Esophagus muscularis mucosa (tissue), 4 donors: ENCODE measurements at regions not wholly inside any gene's neighbourhood (a gene's known extent, or its start where the extent isn't known, plus 50 kb on each side); places are given as distances from the start of the nearest gene placed in this dataset.
"Not testable (repeated sequence)": the region's sequence is repeated elsewhere in the genome, so short reads cannot be mapped to it uniquely, and the experiment has no call there.

Experiments used
- DNase-seq: peaks from one replicate; pipeline ENCODE4 v3.0.0-alpha.2; 2017; ENCODE audit errors: extremely low spot score
- H3K27ac ChIP-seq, 4 donors: fragments of 200-600 bp; sonication (generic); replicated peaks in 1 of 4; 1 replicate in 3 of 4; 2 replicates in 1 of 4; pipeline ENCODE4 v1.5.1; 2016 to 2019; ENCODE audit warnings: mild to moderate bottlenecking in 1 of 4
- H3K27me3 ChIP-seq, 4 donors: fragments of 200-600 bp; sonication (generic); one replicate each; pipeline versions ENCODE4 v1.5.1 to v1.6.0; 2016 to 2019
- H3K36me3 ChIP-seq, 4 donors: fragments of 200-600 bp; sonication (generic); one replicate each; pipeline ENCODE4 v1.5.1; 2016 to 2019
- H3K4me1 ChIP-seq, 4 donors: fragments of 200-600 bp; sonication (generic); one replicate each; pipeline ENCODE4 v1.5.1; 2016 to 2019
- H3K4me3 ChIP-seq, 4 donors: fragments of 200-600 bp; sonication (generic); 1 replicate in 2 of 4; 2 replicates in 2 of 4; pipeline ENCODE4 v1.5.1; 2016 to 2019; ENCODE audit warnings: mild to moderate bottlenecking in 4 of 4, moderate library complexity in 1 of 4
- H3K9me3 ChIP-seq, 4 donors: fragments of 200-600 bp; sonication (generic); 1 replicate in 3 of 4; 2 replicates in 1 of 4; pipeline ENCODE4 v1.5.1; 2016 to 2019
- CTCF ChIP-seq, 3 experiments: fragments of 200-600 bp in 2 of 3; fragments of 450-650 bp in 1 of 3; sonication (generic) in 2 of 3; IDR thresholded peaks; one replicate each; pipeline ENCODE4 v1.5.1; 2017 to 2019; ENCODE audit warnings: antibody characterized with exemption in 3 of 3, mild to moderate bottlenecking in 2 of 3, moderate library complexity in 1 of 3
- EP300 ChIP-seq: sonication (generic); formaldehyde crosslinking; IDR thresholded peaks from one replicate; pipeline ENCODE4 v1.6.1; 2017; ENCODE audit warnings: antibody characterized with exemption
- POLR2A ChIP-seq: fragments of 450-650 bp; IDR thresholded peaks from one replicate; pipeline ENCODE4 v1.6.1; 2017; ENCODE audit warnings: antibody characterized with exemption, moderate library complexity, mild to moderate bottlenecking, low read depth
- POLR2AphosphoS5 ChIP-seq, 2 donors: sonication (generic); formaldehyde crosslinking; IDR thresholded peaks; one replicate each; pipeline ENCODE4 v1.6.1; 2017; ENCODE audit warnings: antibody characterized with exemption in 2 of 2
- WGBS: methylation state at CpG from one replicate; pipeline ENCODE4 v1.1.5; 2018; 5-methylcytosine and 5-hydroxymethylcytosine counted together
- intact Hi-C: fragments of 100-400 bp; cut with DNase I; formaldehyde crosslinking; loops from one replicate; pipeline ENCODE4 v1.15.1; 2023

GRCh38 chr4:38531141-38531727 lies 132.8 kb upstream of the KLF3 start:
- H3K27me3 ChIP-seq = no peaks in the 10 kb centered on the region
- 64% methylated on average over 5 of the region's 5 CpGs for WGBS
- peaks cover 0 to 15% (median 10%) of the 10 kb centered on the region in 4 donors for H3K4me1 ChIP-seq
- H3K27ac ChIP-seq = no peak overlapping the region
- no peaks in the 10 kb centered on the region for H3K36me3 ChIP-seq
- no peak for DNase-seq
- intact Hi-C loops = no loop called here
- TF ChIP-seq POLR2A = no peak
- no peak for TF ChIP-seq POLR2AphosphoS5 (IDR thresholded peaks at IDR 0.05)
- no peak for TF ChIP-seq CTCF (IDR thresholded peaks at IDR 0.05)
- no peak for TF ChIP-seq EP300
- H3K9me3 ChIP-seq = no peaks in the 10 kb centered on the region
- H3K4me3 ChIP-seq = no peak overlapping the region

GRCh38 chr4:38532908-38533499 lies 131.0 kb upstream of the KLF3 start:
- Histone ChIP-seq H3K4me1 (peaks cover 0 to 30% (median 25%) of the 10 kb centered on the region in 4 donors), H3K4me3 (no peak overlapping the region), H3K9me3 (no peaks in the 10 kb centered on the region), H3K36me3 (no peaks in the 10 kb centered on the region), H3K27me3 (no peaks in the 10 kb centered on the region), H3K27ac (peak overlapping the region in 1 of 4 donors; percentile 38)
- no peak for TF ChIP-seq EP300
- TF ChIP-seq POLR2A = no peak
- no peak for TF ChIP-seq POLR2AphosphoS5 (IDR thresholded peaks at IDR 0.05)
- TF ChIP-seq CTCF (IDR thresholded peaks at IDR 0.05) = no peak
- intact Hi-C loops = no loop called here
- WGBS = 53% methylated on average over 6 of the region's 6 CpGs
- DNase-seq = no peak

- TF ChIP-seq POLR2AphosphoS5 (IDR thresholded peaks at IDR 0.05) (no peak), EP300 (no peak), POLR2A (no peak), CTCF (IDR thresholded peaks at IDR 0.05) (no peak)
- intact Hi-C loops = no loop called here
- Histone ChIP-seq H3K4me3 (no peak overlapping the region), H3K4me1 (peaks cover 0 to 33% (median 27%) of the 10 kb centered on the region in 4 donors), H3K36me3 (no peaks in the 10 kb centered on the region), H3K27me3 (no peaks in the 10 kb centered on the region), H3K9me3 (no peaks in the 10 kb centered on the region), H3K27ac (no peak overlapping the region)
- no peak for DNase-seq
- 62% methylated on average over 3 of the region's 3 CpGs for WGBS
Measured at GRCh38 chr4:38534344-38535045, 129.5 kb upstream of the KLF3 start.

DNA sequence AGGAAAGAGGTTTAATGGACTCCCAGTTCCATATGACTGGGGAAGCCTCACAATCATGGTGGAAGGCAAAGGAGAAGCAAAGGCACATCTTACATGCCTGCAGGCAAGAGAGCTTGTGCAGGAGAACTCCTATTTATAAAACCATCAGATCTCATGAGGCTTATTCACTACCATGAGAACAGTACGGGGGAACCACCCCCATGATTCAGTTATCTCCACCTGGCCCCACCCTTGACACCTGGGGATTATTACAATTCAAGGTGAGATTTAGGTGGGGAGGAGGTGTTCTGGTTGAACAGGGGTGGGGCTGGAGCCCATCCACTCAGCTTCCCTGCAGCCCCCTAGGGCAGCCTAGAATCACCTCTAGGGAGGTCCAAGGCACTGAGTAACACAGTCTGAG lies 128.9 kb upstream of the KLF3 start:
- H3K36me3 ChIP-seq, H3K4me3 ChIP-seq, H3K27ac ChIP-seq, H3K27me3 ChIP-seq, intact Hi-C loops, DNase-seq, H3K9me3 ChIP-seq: not testable (repeated sequence)
- H3K4me1 ChIP-seq = peaks cover 0 to 33% (median 27%) of the 10 kb centered on the region in 4 donors
- 100% methylated on average over 1 of the region's 1 CpG for WGBS

DNA sequence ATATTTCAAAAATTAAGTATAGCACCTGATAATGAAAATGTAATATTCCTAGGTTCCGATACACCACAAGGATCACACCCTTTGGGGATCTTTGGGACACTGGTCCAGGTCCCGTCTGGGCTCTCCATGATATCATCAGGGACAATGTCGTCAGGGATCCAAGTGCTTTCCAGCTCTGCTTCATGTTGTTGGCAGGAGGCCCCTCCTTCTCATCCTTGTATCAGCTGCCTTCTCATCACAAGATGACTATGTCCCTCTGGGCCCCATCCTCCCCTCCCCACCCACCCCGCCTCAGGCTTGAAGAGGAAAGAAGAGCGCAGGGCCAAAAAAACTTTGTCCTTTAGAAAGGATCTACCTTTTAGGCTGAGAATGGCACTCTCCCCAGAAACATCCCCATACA lies 128.3 kb upstream of the KLF3 start:
- Histone ChIP-seq H3K4me3 (no peak overlapping the region), H3K27me3 (no peaks in the 10 kb centered on the region), H3K36me3 (no peaks in the 10 kb centered on the region), H3K4me1 (peaks cover 0 to 33% (median 27%) of the 10 kb centered on the region in 4 donors), H3K9me3 (no peaks in the 10 kb centered on the region), H3K27ac (no peak overlapping the region)
- TF ChIP-seq POLR2AphosphoS5 (IDR thresholded peaks at IDR 0.05) = no peak
- TF ChIP-seq EP300 = no peak
- no peak for TF ChIP-seq CTCF (IDR thresholded peaks at IDR 0.05)
- TF ChIP-seq POLR2A = no peak
- intact Hi-C loops = no loop called here
- no peak for DNase-seq
- 87% methylated on average over 5 of the region's 5 CpGs for WGBS
